GM19397 (cell line): ENCODE measurements at regions not wholly inside any gene's neighbourhood (a gene's known extent, or its start where the extent isn't known, plus 50 kb on each side); places are given as distances from the start of the nearest gene placed in this dataset.
"Not testable (repeated sequence)": the region's sequence is repeated elsewhere in the genome, so short reads cannot be mapped to it uniquely, and the experiment has no call there.

ENCODE experiments used
- ATAC-seq: cut with Tn5 transposase; IDR thresholded peaks from one replicate; pipeline ENCODE4 v1.9.1; 2021; ENCODE audit warnings: mild to moderate bottlenecking, moderate library complexity; ENCODE audit not compliant: unreplicated experiment

DNA sequence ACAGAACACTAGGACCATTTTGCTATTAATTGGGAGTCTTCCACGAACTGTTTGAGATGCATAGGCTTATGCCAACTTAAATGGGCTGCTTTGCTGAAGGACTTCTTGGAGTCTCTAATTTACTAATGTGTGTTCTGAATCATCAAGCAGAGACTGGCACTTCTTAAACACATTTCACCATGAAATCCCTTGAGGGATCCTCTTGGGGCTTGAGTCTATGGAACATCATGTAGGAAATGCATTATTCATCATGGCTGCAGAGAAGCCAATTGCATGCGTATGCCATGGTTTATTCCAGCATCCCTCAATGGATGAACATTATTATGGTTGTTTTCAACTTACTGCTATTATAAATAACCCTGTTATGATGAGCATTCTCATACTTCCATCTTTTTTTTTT, 73.4 kb downstream of the FGD2 start:
- no peak for ATAC-seq

DNA sequence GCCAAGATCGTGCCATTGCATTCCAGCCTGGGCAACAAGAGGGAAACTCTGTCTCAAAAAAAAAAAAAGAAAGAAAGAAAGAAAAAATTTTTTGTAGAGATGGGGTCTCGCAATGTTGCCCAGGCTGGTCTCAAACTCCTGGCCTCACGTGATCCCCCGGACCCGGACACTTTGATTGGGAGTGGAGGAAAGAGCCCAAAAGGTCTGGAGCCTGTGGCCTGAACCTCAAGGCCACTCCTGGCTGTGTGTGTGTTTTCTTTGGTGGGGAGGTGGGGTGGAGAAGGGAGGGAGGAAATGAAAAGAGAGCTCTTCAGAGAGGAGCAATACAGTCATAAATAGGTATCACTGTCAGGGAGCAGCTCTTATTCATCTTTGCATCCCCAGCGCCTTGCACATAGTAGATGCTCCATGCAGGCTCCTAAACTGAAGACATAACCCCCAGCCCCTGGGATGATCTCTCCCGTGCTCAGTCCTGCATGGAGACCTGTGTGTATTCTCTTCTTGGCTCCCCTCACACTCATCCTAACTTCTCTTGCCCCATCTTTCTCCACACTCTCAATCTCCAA, 75.7 kb downstream of the FGD2 start:
- ATAC-seq: no peak

DNA sequence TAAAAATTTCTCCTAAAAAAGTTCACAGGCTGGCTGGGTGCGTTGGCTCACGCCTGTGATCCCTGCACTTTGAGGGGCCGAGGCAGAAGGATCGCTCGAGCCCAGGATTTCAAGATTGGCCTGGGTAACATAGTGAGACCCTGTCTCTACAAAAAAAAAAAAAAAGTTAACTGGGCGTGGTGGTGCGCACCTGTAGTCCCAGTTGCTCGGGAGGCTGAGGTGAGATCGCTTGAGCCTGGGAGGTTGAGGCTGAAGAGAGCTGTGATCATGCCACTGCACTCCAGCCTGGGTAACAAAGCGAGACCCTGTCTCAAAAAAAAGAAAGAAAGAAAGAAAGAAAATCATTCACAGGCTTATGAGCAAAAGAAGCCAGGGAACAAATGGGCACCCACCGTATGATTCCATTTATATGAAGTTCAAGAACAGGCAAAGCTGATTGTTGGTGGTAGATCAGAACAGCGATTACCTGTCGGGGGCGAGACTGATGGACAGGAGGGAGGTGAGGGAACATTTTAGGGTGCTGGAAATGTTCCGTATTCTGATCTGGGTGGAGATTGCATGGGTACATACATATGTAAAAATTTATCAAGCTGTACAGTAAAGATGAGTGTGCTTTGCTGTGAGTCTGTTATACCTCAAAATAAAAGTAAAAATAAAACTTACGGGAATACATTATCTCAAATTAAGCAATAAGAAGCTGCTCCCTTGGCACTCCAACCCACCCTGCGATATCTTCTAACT, 77.1 kb downstream of the FGD2 start:
- no peak for ATAC-seq

DNA sequence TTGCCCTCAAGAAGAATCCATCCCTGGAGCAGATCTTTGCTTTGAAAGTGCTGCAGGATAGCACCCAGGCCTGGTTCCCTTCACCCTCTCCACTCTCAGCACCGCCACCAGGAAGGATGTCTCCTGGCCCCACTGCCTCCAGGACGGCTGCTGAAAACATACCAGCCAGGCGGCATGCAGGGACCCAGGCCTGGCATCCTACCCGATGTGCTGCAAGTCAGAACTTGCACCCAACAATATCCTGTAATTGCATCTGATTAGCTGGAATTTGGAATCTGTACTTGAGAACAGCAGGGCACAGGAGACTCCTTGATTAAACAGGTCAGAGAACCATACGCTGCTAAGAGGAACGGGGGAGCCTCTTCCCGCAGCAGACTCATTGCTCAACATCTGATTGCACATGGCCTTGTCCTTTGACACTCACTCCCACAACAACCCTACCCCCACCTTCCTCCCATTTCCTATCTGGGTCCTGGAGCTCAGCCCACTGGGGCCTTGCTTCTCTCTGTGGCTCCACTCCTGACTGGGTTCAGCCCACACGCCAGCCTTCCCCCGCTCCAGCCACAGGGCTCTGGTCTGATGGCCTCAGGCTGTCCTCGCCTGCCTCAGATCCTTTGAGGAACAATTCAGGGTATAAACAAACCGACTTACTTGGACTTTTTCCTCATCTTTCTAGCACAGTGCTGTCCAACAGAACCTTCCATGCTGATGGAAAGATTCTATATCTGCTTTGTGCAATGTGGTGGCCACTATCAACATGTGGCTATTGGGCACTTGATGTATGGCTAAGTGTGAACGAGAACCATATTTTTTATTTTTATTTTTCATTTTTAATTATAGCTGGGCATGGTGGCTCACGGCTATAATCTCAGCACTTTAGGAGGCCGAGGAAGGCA, 78.0 kb downstream of the FGD2 start:
- no peak for ATAC-seq

DNA sequence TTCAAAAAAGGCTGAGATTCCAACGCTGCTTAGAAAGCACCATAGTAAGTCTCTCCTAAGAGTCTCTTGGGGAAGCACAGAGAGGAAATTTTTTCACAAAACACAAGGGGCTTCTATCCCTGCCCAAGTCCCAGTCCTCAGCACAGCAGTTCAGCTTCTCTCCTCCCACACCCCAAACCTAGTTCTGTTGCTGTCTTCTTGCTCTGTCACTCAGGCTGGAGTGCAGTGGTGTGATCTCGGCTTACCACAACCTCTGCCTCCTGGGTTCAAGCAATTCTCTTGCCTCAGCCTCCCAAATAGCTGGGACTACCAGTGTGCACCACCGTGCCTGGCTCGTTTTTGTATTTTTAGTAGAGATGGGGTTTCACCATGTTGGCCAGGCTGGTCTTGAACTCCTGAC, 79.2 kb downstream of the FGD2 start:
- ATAC-seq: not testable (repeated sequence)

DNA sequence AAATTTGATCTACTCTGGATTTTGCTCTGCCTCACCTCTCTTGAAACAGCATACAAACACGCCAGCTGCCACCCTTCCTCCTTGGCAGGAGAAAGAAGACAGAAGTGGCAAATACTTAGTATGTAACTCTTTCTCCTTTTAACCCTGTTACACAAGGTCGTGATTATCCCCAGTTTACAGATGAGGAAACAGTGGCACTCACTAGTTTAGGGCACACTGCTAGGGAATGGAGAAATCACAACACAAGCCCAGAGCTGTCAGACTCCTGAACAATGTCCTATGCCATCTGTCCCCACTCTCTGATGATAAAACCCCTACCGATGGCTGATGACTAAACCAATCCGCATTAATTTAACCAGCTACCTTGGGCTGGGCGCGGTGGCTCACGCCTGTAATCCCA, 79.7 kb downstream of the FGD2 start:
- no peak for ATAC-seq

DNA sequence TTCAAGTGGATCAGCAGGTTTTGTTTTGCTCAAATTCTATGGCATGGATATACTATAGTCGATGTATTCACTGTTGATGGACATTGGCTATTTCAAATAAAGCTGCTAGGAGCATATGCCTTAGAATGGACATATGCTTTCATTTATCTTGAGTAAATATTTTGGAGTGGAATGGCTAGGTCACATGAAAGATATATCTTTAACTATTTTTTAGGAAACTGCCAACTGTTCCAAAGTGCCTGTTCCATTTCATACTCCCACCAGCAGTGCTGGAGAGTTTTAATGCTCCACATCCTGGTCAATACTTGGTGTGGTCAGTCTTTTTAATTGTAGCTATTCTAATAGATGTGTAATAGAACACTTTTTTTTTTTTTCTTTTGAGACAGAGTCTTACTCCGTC, 81.1 kb upstream of the PIM1 start:
- ATAC-seq: no peak

DNA sequence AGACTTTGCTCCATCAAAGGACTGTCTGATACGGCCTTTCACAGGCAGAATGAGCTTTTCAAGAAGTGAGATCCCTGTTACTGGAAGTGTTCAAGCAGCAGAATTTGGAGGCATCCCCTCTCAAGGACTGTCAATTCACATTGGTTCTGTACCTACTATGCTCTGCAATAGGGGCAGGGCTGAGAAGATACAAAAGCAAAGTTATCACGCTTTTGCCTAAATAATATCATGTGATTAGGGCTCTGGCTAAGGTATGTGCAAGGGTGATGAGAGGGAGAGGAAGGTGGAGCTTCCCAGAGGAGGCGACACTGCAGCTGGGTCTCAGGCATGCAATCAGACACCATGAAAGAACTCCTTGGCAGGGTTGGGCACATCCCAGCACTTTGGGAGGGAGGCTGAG, 80.2 kb upstream of the PIM1 start:
- no peak for ATAC-seq

DNA sequence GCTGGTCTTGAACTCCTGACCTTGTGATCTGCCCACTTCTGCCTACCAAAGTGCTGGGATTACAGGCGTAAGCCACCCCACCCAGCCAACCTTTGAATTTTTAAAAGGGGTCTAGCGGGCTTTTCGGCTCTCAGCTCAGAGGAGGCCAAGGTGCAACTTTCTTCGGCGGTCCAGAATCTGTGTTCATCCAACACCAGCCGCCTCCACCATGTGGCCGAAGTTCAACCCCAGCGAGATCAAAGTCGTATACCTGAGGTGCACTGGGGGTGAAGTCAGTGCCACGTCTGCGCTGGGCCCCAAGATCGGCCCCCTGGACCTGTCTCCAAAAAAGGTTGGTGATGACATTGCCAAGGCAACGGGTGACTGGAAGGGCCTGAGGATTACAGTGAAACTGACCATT, 78.8 kb upstream of the PIM1 start:
- ATAC-seq: not testable (repeated sequence)

DNA sequence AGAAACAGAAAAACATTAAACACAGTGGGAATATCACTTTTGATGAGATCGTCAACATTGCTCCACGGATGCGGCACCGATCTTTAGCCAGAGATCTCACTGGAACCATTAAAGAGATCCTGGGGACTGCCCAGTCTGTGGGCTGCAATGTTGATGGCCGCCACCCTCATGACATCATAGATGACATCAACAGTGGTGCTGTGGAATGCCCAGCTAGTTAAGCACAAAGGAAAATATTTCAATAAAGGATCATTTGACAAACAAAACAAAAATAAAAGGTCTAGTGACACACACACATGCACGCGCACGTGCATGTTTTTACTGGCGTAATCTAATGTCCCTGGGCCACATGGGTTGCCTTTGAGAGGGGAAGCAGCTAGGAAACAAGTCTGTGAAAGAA, 78.4 kb upstream of the PIM1 start:
- ATAC-seq: not testable (repeated sequence)

DNA sequence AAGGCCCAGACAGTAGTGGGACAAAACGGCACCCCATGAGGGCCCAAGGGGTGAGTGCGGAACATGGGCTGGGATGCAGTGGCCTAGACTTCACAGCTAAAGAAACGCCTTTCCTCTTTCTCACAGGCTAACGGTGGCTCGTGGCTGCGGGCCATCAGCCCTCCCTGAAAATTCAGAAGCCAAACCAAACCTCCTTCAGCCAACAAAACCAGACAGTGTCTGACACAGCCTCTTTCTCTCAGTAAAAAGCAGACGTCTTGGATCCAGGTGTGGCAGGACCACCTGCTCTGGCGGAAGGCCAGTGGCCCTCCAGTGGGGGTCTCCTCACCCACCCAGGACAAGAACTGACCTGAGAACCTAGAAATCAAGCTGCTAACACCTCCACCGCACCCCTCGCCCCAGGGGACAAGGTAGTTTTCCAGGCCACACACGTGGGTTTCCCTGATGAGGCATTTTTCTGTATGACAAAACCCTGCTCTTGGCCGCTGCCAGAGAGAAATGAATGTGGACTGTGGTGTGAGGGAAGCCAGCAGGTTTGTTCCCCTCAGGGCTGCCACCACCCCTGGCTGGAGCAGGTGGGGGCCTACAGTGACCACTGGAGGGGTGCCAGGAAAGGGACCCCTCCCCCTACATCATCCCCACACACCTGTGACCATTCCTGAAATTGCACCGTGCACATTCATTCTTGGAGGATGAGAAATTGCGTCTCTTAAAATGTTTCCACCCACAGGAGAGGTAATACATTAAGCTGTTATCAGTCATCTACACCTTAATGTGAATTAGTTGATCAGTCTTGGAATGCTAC, 76.8 kb upstream of the PIM1 start:
- no peak for ATAC-seq

DNA sequence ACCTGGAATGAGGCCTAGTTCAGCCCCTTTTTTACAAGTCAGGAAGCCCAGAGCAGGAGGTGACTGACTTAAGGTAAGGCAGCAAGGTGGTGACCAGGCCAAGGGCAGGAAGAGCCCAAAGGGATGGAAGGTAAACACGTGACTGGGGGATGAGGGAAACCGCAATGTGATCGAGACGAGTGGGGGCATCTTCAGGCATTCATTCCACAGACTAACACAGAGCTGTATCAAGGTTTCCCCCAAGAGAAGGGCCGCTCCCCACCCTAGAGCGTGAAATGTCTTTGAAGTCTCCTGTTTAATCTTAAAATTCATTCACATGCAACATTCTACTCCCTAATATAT, 76.3 kb upstream of the PIM1 start:
- ATAC-seq: no peak

DNA sequence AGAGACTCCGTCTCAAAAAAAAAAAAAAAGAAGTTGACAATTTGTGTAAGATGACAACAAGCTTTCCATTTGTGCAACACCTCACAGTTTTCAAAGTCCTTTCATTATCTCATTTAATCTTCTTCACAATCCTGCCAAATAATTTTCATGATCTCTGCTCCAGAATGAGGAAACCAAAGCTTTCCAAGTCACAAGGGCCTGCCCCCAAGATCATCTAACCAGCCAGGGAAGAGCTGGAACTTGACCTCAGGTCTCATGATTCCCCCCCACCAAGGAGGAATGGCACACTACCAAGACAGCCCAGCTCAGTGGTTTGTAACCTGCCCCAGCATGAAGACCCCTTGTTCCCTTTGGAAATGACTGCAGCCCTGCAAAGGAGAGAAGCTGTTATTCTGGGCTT, 74.0 kb upstream of the PIM1 start:
- ATAC-seq: no peak

DNA sequence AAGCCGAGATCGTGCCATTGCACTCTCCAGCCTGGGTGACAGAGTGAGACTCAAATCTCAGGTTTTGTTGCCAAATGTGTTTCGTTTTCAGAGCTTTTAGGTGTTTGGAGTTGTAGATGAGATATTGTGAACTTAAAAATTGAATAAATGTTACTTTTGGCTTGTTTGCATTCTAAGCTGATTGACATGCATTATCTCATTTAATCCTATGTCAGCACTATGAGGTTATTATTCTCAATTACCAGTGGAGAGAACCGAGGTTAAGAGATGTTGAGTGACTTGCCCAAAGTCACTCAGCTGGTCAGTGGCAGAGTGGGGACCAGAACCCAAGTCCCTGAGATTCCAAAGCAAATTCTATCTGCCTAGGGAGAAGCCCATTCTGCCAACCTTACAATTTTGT, 72.6 kb upstream of the PIM1 start:
- ATAC-seq: no peak

DNA sequence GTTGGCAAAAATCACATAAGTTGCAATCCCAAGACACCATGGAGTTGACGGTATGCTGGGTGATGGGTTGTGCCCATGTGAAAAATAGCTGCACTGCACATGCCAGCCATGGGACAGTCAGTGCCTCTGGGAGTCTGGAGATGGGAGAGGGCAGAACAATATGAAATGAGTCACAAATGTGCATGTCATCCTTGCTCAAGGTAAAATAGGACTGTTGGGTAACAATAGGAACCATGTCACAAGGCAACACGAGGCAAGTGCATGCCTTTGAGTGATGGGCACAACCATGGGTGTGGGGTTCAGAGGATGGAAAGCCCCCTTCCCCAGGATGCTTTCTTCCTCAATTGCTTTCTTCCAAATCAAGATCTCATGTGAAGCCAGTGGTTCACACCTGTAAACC, 70.5 kb upstream of the PIM1 start:
- ATAC-seq: no peak

DNA sequence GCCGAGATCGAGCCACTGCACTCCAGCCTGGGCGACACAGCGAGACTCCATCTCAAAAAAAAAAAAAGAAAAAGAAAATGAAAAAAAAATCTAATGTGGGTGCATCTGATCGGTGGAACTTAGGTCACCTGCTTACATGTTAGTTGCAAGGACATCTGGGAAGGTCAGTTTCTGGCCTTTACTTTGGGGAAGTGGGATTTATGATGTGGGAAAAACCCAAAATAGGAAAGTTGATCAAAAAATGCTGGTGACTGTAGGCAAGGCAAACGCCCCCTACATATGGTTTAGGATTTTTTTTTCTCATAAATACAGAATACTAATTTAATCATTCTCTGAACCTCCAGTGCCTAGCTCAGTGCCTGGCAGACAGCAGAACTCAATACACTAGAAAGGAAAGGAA, 69.2 kb upstream of the PIM1 start:
- ATAC-seq: no peak

DNA sequence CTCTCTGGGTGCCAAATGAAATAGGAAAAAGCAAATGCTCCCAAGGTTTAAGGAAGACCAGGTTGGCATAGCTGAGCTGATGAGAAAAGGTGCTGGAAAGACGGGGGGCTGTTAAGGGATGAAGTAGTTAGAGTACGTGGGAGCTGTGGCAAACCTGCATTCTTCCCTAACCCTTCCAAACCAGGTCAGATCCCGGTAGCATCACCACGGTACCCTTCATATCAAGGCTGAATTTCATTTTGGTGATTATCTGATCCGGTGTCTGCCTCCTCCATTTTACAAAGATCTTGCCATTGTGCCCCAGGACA, 68.0 kb upstream of the PIM1 start:
- no peak for ATAC-seq

DNA sequence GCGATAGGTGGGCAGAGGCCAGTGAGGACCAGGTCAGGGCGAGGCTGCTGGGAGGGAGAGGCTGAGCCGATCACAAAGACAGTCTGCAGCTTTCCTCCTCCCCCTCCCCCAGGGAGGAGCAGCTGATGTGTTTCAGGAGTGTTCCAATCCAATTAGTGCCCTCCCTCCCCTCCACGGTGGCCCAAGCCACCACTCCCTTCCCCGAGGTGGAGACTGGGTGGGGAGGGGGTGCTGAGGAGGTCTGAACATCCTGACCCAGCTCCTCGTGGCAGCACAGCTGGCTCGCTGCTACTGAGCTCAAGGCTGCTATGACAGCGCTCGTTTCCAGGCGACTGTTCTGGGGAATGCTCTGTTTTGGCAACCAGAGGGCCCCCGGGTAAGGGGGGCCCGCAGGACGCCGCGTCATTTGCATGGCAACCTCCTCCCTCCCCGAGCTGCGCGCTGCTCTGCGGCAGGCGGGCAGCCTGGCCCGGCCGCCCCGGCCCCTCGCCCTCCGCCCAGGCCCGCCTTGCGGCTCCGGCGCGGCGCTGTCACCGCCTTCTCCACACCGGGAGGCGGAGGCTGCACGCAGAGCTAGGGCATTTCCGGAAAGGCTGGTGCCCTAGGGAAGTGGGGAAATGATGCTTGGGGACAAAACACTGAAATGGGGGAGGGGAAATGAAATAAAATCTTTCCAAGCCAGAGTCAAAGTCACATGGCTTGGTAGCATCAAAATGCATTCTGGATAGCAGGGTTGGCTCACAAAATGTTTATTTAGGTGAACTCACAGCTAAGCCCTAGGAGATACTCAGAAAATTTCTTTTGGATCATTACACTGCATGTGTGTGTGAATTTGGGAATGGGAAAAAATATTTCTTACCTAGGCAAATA, 67.4 kb upstream of the PIM1 start:
- ATAC-seq: peak; percentile 84

DNA sequence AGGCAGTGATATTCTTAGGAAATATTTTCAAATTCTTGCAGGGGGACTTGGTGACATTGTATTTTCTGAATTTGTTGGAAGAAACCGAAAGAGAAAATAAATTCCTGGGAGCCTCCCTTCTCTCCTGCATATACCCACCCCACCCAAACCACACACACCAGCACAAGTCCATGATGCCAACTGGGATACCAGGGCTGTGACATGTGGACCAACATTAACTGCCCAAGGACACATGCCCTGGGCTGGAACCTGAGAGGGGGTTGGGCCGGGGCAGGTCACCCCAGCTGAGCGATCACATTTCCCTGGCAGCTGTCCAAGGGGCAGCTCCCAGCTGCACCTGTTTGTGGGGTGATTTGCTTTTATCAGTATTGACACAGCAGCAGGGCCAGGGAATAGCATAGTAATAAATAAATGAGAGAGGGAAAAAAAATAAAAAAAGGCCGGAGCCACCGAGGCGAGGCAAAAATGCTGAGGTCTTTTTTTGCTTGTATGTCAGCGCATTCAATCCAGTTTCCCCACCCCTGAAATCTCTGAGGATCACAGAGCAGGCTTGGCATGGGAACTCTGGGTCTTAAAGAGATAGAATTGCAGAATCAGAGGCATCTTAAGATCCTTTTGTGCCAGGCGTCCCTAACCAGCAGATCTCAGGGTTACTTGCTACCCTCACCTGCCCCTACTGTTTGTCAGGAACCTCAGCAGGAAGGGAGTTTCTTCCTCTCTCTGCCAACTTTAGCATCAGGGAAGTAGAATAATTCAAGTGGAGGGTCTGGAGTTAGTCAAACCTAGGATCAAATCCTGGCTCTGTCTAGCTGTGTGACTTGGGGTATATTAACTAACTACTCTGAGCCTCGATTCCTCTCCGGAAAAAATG, 66.5 kb upstream of the PIM1 start:
- no peak for ATAC-seq

DNA sequence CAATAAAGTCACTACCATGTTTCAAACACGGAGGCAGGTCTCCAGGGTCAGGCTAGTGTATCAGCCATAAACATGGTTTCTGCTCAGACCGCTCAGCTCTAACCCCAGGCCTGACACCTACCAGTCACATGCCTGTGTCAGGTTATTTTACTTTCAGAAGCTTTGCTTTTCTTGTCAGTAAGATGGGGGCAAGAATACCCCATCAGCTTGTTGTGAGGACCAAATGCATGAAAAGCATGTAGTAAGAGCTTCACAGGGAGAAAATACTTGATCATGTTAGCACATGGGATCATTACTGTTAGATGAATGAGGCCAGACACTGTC, 65.2 kb upstream of the PIM1 start:
- no peak for ATAC-seq
